Natural killer cell (primary cell): ENCODE measurements at regions not wholly inside any gene's neighbourhood (a gene's known extent, or its start where the extent isn't known, plus 50 kb on each side); places are given as distances from the start of the nearest gene placed in this dataset.

Source experiments
- ATAC-seq, 3 donors: fragments of 150-1000 bp in 2 of 3; fragments of 200-7000 bp in 1 of 3; cut with Tn5 transposase; 1 replicate in 1 of 3; 2 replicates in 2 of 3; pipeline ENCODE4 v1.10.0; 2021; ENCODE audit warnings: mild to moderate bottlenecking in 2 of 3, moderate library complexity in 2 of 3
- DNase-seq, 2 donors: peaks; one replicate each; pipeline versions ENCODE4 v3.0.0 to v3.0.0-alpha.2; 2013 to 2021; ENCODE audit warnings: mixed read lengths in 1 of 2
- H3K27ac ChIP-seq: one replicate; pipeline ENCODE4 v1.5.1; 2013; ENCODE audit warnings: mild to moderate bottlenecking, low read length
- H3K27me3 ChIP-seq: one replicate; pipeline ENCODE4 v1.6.1; 2013; ENCODE audit warnings: low read length; ENCODE audit not compliant: control insufficient read depth, insufficient read depth
- H3K36me3 ChIP-seq: one replicate; pipeline ENCODE4 v1.6.1; 2013; ENCODE audit warnings: low read length; ENCODE audit not compliant: control insufficient read depth, insufficient read depth
- H3K4me1 ChIP-seq: one replicate; pipeline ENCODE4 v1.6.1; 2013; ENCODE audit warnings: low read length; ENCODE audit not compliant: control insufficient read depth, insufficient read depth
- H3K4me3 ChIP-seq: one replicate; pipeline ENCODE4 v1.5.1; 2013; ENCODE audit warnings: low read length
- H3K9me3 ChIP-seq: one replicate; pipeline ENCODE4 v1.6.1; 2013; ENCODE audit warnings: low read length; ENCODE audit not compliant: control insufficient read depth, insufficient read depth
- H3K27ac Mint-ChIP-seq, 2 donors: one replicate each; pipeline ENCODE4 v1.8.0; 2022; ENCODE audit warnings: mild to moderate bottlenecking in 2 of 2, mixed read lengths in 2 of 2, moderate library complexity in 1 of 2
- H3K27me3 Mint-ChIP-seq, 2 donors: one replicate each; pipeline ENCODE4 v1.8.0; 2022; ENCODE audit warnings: low read depth in 2 of 2, mixed read lengths in 2 of 2
- H3K36me3 Mint-ChIP-seq: one replicate; pipeline ENCODE4 v1.8.0; 2022; ENCODE audit warnings: mixed read lengths
- H3K4me1 Mint-ChIP-seq, 2 donors: one replicate each; pipeline ENCODE4 v1.8.0; 2022; ENCODE audit warnings: mixed read lengths in 2 of 2
- H3K4me3 Mint-ChIP-seq: one replicate; pipeline ENCODE4 v1.8.0; 2022; ENCODE audit warnings: mild to moderate bottlenecking, moderate library complexity, mixed read lengths
- H3K9me3 Mint-ChIP-seq, 2 donors: one replicate each; pipeline ENCODE4 v1.8.0; 2022; ENCODE audit warnings: mixed read lengths in 2 of 2
- CTCF ChIP-seq: fragments of 200-600 bp; IDR thresholded peaks from one replicate; pipeline ENCODE4 v1.8.0; 2022; ENCODE audit warnings: antibody characterized with exemption
- WGBS: methylation state at CpG from one replicate; pipeline ENCODE4 v1.1.7; 2013; ENCODE audit warnings: missing lambda C conversion rate; ENCODE audit not compliant: insufficient coverage; 5-methylcytosine and 5-hydroxymethylcytosine counted together
- intact Hi-C: fragments of 100-400 bp; cut with micrococcal nuclease; formaldehyde crosslinking; loops from one replicate; pipeline ENCODE4 v1.14.2; 2022

GRCh38 chr5:175253597-175253996 is 190.4 kb downstream of the DRD1 start:
- DNase-seq (no peak), ATAC-seq (no peak)
- intact Hi-C loops, result no loop called here
- 74% methylated on average over 8 of the region's 8 CpGs for WGBS
- Mint-ChIP-seq H3K4me1 (no peaks in the 10 kb centered on the region), H3K4me3 (no peak overlapping the region), H3K27me3 (no peaks in the 10 kb centered on the region), H3K36me3 (no peaks in the 10 kb centered on the region), H3K27ac (no peak overlapping the region), H3K9me3 (no peaks in the 10 kb centered on the region)
- Histone ChIP-seq H3K4me3 (no peak overlapping the region), H3K4me1 (no peaks in the 10 kb centered on the region), H3K9me3 (no peaks in the 10 kb centered on the region), H3K36me3 (no peaks in the 10 kb centered on the region), H3K27ac (no peak overlapping the region), H3K27me3 (no peaks in the 10 kb centered on the region)
- TF ChIP-seq CTCF, result no peak

GRCh38 chr5:175252234-175252805 is 191.7 kb downstream of the DRD1 start:
- Histone ChIP-seq H3K27me3 (no peaks in the 10 kb centered on the region), H3K4me1 (no peaks in the 10 kb centered on the region), H3K36me3 (no peaks in the 10 kb centered on the region), H3K4me3 (no peak overlapping the region), H3K9me3 (no peaks in the 10 kb centered on the region), H3K27ac (no peak overlapping the region)
- H3K9me3 Mint-ChIP-seq, result no peaks in the 10 kb centered on the region
- H3K27ac Mint-ChIP-seq, result no peak overlapping the region
- DNase-seq (no peak), ATAC-seq (no peak)
- intact Hi-C loops, result no loop called here
- H3K4me3 Mint-ChIP-seq, result no peak overlapping the region
- H3K36me3 Mint-ChIP-seq, result no peaks in the 10 kb centered on the region
- no peaks in the 10 kb centered on the region for H3K4me1 Mint-ChIP-seq
- TF ChIP-seq CTCF, result no peak
- peaks cover 0 to 3% of the 10 kb centered on the region in 2 donors for H3K27me3 Mint-ChIP-seq
- 89% methylated on average over 4 of the region's 4 CpGs for WGBS

- H3K9me3 Mint-ChIP-seq, result peaks cover 0 to under 1% of the 10 kb centered on the region in 2 donors
- no peaks in the 10 kb centered on the region for H3K36me3 ChIP-seq
- peaks cover 0 to 8% of the 10 kb centered on the region in 2 donors for H3K27me3 Mint-ChIP-seq
- no peak overlapping the region for H3K4me3 Mint-ChIP-seq
- no peaks in the 10 kb centered on the region for H3K4me1 Mint-ChIP-seq
- WGBS, result 76% methylated on average over 2 of the region's 4 CpGs
- H3K4me1 ChIP-seq, result no peaks in the 10 kb centered on the region
- H3K4me3 ChIP-seq, result no peak overlapping the region
- H3K27ac Mint-ChIP-seq, result no peak overlapping the region
- no peaks in the 10 kb centered on the region for H3K36me3 Mint-ChIP-seq
- intact Hi-C loops, result no loop called here
- ATAC-seq (no peak), DNase-seq (no peak)
- H3K27me3 ChIP-seq, result no peaks in the 10 kb centered on the region
- no peaks in the 10 kb centered on the region for H3K9me3 ChIP-seq
- TF ChIP-seq CTCF, result no peak
- H3K27ac ChIP-seq, result no peak overlapping the region
Observed at GRCh38 chr5:175250426-175250825, 193.6 kb downstream of the DRD1 start.

- no peak overlapping the region for H3K27ac ChIP-seq
- no peaks in the 10 kb centered on the region for H3K4me1 ChIP-seq
- H3K36me3 Mint-ChIP-seq, result no peaks in the 10 kb centered on the region
- no peaks in the 10 kb centered on the region for H3K27me3 ChIP-seq
- TF ChIP-seq CTCF, result no peak
- H3K9me3 Mint-ChIP-seq, result peaks cover 0 to 2% of the 10 kb centered on the region in 2 donors
- ATAC-seq (no peak), DNase-seq (no peak)
- no peaks in the 10 kb centered on the region for H3K9me3 ChIP-seq
- no peak overlapping the region for H3K4me3 ChIP-seq
- no peaks in the 10 kb centered on the region for H3K36me3 ChIP-seq
- intact Hi-C loops, result no loop called here
- H3K4me3 Mint-ChIP-seq, result no peak overlapping the region
- H3K4me1 Mint-ChIP-seq, result no peaks in the 10 kb centered on the region
- 73% methylated on average over 6 of the region's 6 CpGs for WGBS
- peaks cover 0 to 13% of the 10 kb centered on the region in 2 donors for H3K27me3 Mint-ChIP-seq
- H3K27ac Mint-ChIP-seq, result no peak overlapping the region
Observed at GRCh38 chr5:175248416-175248905, 195.5 kb downstream of the DRD1 start.
